OCI-LY3 (cell line): ENCODE measurements at regions not wholly inside any gene's neighbourhood (a gene's known extent, or its start where the extent isn't known, plus 50 kb on each side); places are given as distances from the start of the nearest gene placed in this dataset.

Experiments
- H2AFZ ChIP-seq: fragments of 200-600, 300-600 bp; shearing (Covaris generic); 2 replicates; pipeline ENCODE4 v1.6.0; 2014; ENCODE audit warnings: antibody characterized with exemption, low read depth, low read length
- H3K27ac ChIP-seq: fragments of 200-600, 300-600 bp; sonication (generic); 2 replicates; pipeline ENCODE4 v1.5.1; 2014; ENCODE audit warnings: mild to moderate bottlenecking, low read length, moderate library complexity, mixed read lengths
- H3K27me3 ChIP-seq: fragments of 200-600, 300-600 bp; sonication (generic); 2 replicates; pipeline ENCODE4 v1.6.1; 2014; ENCODE audit warnings: low read depth, low read length, mixed read lengths
- H3K36me3 ChIP-seq: fragments of 200-600, 300-600 bp; sonication (generic); replicated peaks from 2 replicates; pipeline ENCODE3; 2014; ENCODE audit warnings: low read depth, low read length, mixed read lengths
- H3K4me1 ChIP-seq: fragments of 300-600, 200-600 bp; sonication (generic); 2 replicates; pipeline ENCODE4 v1.6.1; 2014; ENCODE audit warnings: low read length, mixed read lengths
- H3K4me2 ChIP-seq: fragments of 200-600, 300-600 bp; sonication (generic); 2 replicates; pipeline ENCODE4 v1.6.1; 2014; ENCODE audit warnings: low read length, mixed read lengths
- H3K4me3 ChIP-seq: fragments of 300-600, 200-600 bp; sonication (generic); 2 replicates; pipeline ENCODE4 v1.5.1; 2014; ENCODE audit warnings: antibody characterized with exemption, mild to moderate bottlenecking, low read length, moderate library complexity
- H3K79me2 ChIP-seq: fragments of 300-600, 200-600 bp; shearing (Covaris generic); 2 replicates; pipeline ENCODE4 v1.6.1; 2014; ENCODE audit warnings: mild to moderate bottlenecking, low read length, mixed read lengths
- H3K9ac ChIP-seq: fragments of 300-600, 200-600 bp; shearing (Covaris generic); 2 replicates; pipeline ENCODE4 v1.6.0; 2014; ENCODE audit warnings: mild to moderate bottlenecking, low read length, moderate library complexity
- H3K9me3 ChIP-seq: fragments of 200-600, 300-600 bp; shearing (Covaris generic); 2 replicates; pipeline ENCODE4 v1.6.1; 2014; ENCODE audit warnings: low read length, mixed read lengths; ENCODE audit not compliant: insufficient read depth
- H4K20me1 ChIP-seq: fragments of 200-600, 300-600 bp; sonication (generic); 2 replicates; pipeline ENCODE4 v1.6.1; 2016; ENCODE audit warnings: low read length, mixed read lengths; ENCODE audit not compliant: insufficient read depth
- EZH2phosphoT487 ChIP-seq: fragments of 200-600 bp; shearing (Covaris generic); IDR thresholded peaks from 2 replicates; pipeline ENCODE4 v1.6.1; 2018; ENCODE audit warnings: antibody characterized with exemption, mixed run types, low read depth
- TF ChIP-seq, protein P1 (sequence below): fragments of 200-600, 300-600 bp; sonication (generic); IDR thresholded peaks from 2 replicates; pipeline ENCODE4 v1.5.1; 2014; ENCODE audit warnings: antibody characterized with exemption, low read length, low read depth

DNA sequence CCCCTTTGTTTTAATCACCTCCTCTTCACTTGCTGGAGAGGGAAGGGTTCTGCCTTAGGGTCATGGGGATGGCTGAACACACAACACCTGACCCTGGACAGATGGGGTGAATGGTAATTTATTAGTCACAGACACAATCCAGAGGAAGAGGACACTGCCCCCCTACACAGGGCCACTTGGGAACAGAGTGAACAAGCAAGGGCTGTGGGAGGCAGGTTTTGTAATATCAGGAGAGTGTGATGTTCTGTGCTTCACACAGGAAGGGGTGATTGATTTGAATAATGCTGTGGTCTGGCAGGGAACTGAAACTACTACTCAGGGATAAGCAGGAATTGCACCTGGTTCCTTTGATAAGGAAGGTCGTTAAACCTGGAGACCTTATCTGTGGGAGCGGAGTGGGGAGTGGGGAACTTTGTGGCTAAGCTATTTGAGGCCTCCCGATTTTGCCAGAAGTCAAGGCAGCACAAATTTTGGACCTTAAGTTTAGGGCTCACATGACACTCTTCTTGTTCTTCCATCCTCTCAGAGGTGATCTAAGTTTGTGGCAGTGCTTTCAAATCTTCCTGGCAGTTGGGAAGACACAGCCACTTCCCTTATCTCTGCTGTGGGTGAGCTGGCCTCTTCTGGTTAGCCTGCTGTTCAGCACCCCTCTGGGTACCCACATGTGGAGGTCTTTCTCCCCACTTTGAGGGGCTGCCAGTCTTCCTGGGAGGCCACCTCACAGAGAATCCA lies 77.8 kb downstream of the CD164 start:
- no peaks in the 10 kb centered on the region for H3K9me3 ChIP-seq
- H3K4me1 ChIP-seq: peaks cover 18% of the 10 kb centered on the region
- no peak overlapping the region for H3K27ac ChIP-seq
- H3K27me3 ChIP-seq: no peaks in the 10 kb centered on the region
- no peaks in the 10 kb centered on the region for H3K36me3 ChIP-seq
- H3K9ac ChIP-seq: no peak overlapping the region
- H4K20me1 ChIP-seq: no peaks in the 10 kb centered on the region
- no peak overlapping the region for H3K4me3 ChIP-seq
- peak overlapping the region; percentile 18; the same call in 1 of the 2 replicates for H3K4me2 ChIP-seq
- H2AFZ ChIP-seq: no peak overlapping the region
- H3K79me2 ChIP-seq: no peaks in the 10 kb centered on the region
- TF ChIP-seq EZH2phosphoT487: no peak
- TF ChIP-seq, protein P1, sequence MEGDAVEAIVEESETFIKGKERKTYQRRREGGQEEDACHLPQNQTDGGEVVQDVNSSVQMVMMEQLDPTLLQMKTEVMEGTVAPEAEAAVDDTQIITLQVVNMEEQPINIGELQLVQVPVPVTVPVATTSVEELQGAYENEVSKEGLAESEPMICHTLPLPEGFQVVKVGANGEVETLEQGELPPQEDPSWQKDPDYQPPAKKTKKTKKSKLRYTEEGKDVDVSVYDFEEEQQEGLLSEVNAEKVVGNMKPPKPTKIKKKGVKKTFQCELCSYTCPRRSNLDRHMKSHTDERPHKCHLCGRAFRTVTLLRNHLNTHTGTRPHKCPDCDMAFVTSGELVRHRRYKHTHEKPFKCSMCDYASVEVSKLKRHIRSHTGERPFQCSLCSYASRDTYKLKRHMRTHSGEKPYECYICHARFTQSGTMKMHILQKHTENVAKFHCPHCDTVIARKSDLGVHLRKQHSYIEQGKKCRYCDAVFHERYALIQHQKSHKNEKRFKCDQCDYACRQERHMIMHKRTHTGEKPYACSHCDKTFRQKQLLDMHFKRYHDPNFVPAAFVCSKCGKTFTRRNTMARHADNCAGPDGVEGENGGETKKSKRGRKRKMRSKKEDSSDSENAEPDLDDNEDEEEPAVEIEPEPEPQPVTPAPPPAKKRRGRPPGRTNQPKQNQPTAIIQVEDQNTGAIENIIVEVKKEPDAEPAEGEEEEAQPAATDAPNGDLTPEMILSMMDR: no peak

- no peaks in the 10 kb centered on the region for H3K36me3 ChIP-seq
- H3K4me3 ChIP-seq: no peak overlapping the region
- peak overlapping the region; percentile 18; the same call in 1 of the 2 replicates for H3K4me2 ChIP-seq
- H2AFZ ChIP-seq: no peak overlapping the region
- H3K79me2 ChIP-seq: no peaks in the 10 kb centered on the region
- no peaks in the 10 kb centered on the region for H3K27me3 ChIP-seq
- H3K9ac ChIP-seq: no peak overlapping the region
- H3K27ac ChIP-seq: no peak overlapping the region
- H4K20me1 ChIP-seq: no peaks in the 10 kb centered on the region
- H3K4me1 ChIP-seq: peaks cover 19% of the 10 kb centered on the region
- no peak for TF ChIP-seq EZH2phosphoT487
- TF ChIP-seq, protein P1: no peak
- H3K9me3 ChIP-seq: no peaks in the 10 kb centered on the region
These were observed 78.5 kb downstream of the CD164 start for GRCh38 chr6:109303640-109304283.

GRCh38 chr6:109303164-109303563 lies 79.1 kb downstream of the CD164 start:
- H2AFZ ChIP-seq: no peak overlapping the region
- H3K9me3 ChIP-seq: no peaks in the 10 kb centered on the region
- H3K27me3 ChIP-seq: no peaks in the 10 kb centered on the region
- no peaks in the 10 kb centered on the region for H3K79me2 ChIP-seq
- H4K20me1 ChIP-seq: no peaks in the 10 kb centered on the region
- H3K4me3 ChIP-seq: no peak overlapping the region
- H3K27ac ChIP-seq: no peak overlapping the region
- no peak for TF ChIP-seq EZH2phosphoT487
- TF ChIP-seq, protein P1: no peak
- H3K36me3 ChIP-seq: no peaks in the 10 kb centered on the region
- no peak overlapping the region for H3K4me2 ChIP-seq
- H3K9ac ChIP-seq: no peak overlapping the region
- peaks cover 19% of the 10 kb centered on the region for H3K4me1 ChIP-seq

GRCh38 chr6:109302176-109302575 lies 80.1 kb downstream of the CD164 start:
- Histone ChIP-seq H3K27me3 (no peaks in the 10 kb centered on the region), H4K20me1 (no peaks in the 10 kb centered on the region), H3K79me2 (no peaks in the 10 kb centered on the region), H3K4me2 (no peak overlapping the region), H3K4me3 (no peak overlapping the region), H3K9ac (no peak overlapping the region), H3K36me3 (no peaks in the 10 kb centered on the region), H2AFZ (no peak overlapping the region), H3K4me1 (peaks cover 19% of the 10 kb centered on the region), H3K9me3 (no peaks in the 10 kb centered on the region), H3K27ac (no peak overlapping the region)
- TF ChIP-seq, protein P1: no peak
- TF ChIP-seq EZH2phosphoT487: no peak
